Neuronal stem cell (in vitro differentiated cells): ENCODE measurements at regions not wholly inside any gene's neighbourhood (a gene's known extent, or its start where the extent isn't known, plus 50 kb on each side); places are given as distances from the start of the nearest gene placed in this dataset.
"Not testable (repeated sequence)": the region's sequence is repeated elsewhere in the genome, so short reads cannot be mapped to it uniquely, and the experiment has no call there.

ENCODE experiments used
- DNase-seq: peaks from one replicate; pipeline ENCODE4 v3.0.0-alpha.2; 2013; ENCODE audit warnings: low spot score
- H2AFZ ChIP-seq: one replicate; pipeline ENCODE4 v1.6.1; 2013; ENCODE audit warnings: mild to moderate bottlenecking, low read length, inconsistent platforms
- H2AK5ac ChIP-seq: 2 replicates; pipeline ENCODE4 v1.6.1; 2013; ENCODE audit warnings: low read depth, mild to moderate bottlenecking, inconsistent platforms, low read length, moderate library complexity, mixed read lengths
- H2BK120ac ChIP-seq: 2 replicates; pipeline ENCODE4 v1.6.1; 2013; ENCODE audit warnings: low read depth, mild to moderate bottlenecking, inconsistent platforms, low read length, moderate library complexity, mixed read lengths
- H2BK12ac ChIP-seq: one replicate; pipeline ENCODE4 v1.6.1; 2013; ENCODE audit warnings: low read length, inconsistent platforms
- H2BK15ac ChIP-seq: 2 replicates; pipeline ENCODE4 v1.6.1; 2013; ENCODE audit warnings: mild to moderate bottlenecking, low read length, inconsistent platforms, mixed read lengths
- H2BK5ac ChIP-seq: one replicate; pipeline ENCODE4 v1.6.1; 2013; ENCODE audit warnings: inconsistent platforms, mild to moderate bottlenecking, low read length, moderate library complexity
- H3K14ac ChIP-seq: one replicate; pipeline ENCODE4 v1.6.1; 2013; ENCODE audit warnings: low read length, inconsistent platforms
- H3K18ac ChIP-seq: 2 replicates; pipeline ENCODE4 v1.6.1; 2013; ENCODE audit warnings: low read length, inconsistent platforms
- H3K23ac ChIP-seq: 2 replicates; pipeline ENCODE4 v1.6.1; 2013; ENCODE audit warnings: low read depth, mild to moderate bottlenecking, mixed read lengths, low read length, inconsistent platforms; ENCODE audit not compliant: poor library complexity
- H3K27ac ChIP-seq: replicated peaks from 3 replicates; pipeline ENCODE4 v1.5.1; 2013; ENCODE audit warnings: low read length, inconsistent platforms
- H3K27me3 ChIP-seq, 3 experiments: 2 replicates each; pipeline ENCODE4 v1.6.1; 2013; ENCODE audit warnings: low read length in 3 of 3, mild to moderate bottlenecking in 2 of 3, inconsistent platforms in 1 of 3, low read depth in 1 of 3, mixed read lengths in 1 of 3, moderate library complexity in 1 of 3; ENCODE audit not compliant: control insufficient read depth in 3 of 3, insufficient read depth in 3 of 3
- H3K36me3 ChIP-seq, 2 donors: replicated peaks in 1 of 2; 2 replicates each; pipeline ENCODE4 v1.6.1; 2013; ENCODE audit warnings: low read length in 2 of 2; ENCODE audit not compliant: control insufficient read depth in 2 of 2, insufficient read depth in 2 of 2
- H3K4ac ChIP-seq: 2 replicates; pipeline ENCODE4 v1.6.1; 2013; ENCODE audit warnings: inconsistent platforms, mild to moderate bottlenecking, low read length, moderate library complexity
- H3K4me1 ChIP-seq, 2 donors: 1 replicate in 1 of 2; 2 replicates in 1 of 2; pipeline ENCODE4 v1.6.1; 2013; ENCODE audit warnings: low read length in 2 of 2, low read depth in 1 of 2; ENCODE audit not compliant: control insufficient read depth in 2 of 2, insufficient read depth in 1 of 2
- H3K4me2 ChIP-seq: one replicate; pipeline ENCODE4 v1.6.1; 2013; ENCODE audit warnings: mild to moderate bottlenecking, low read length, inconsistent platforms; ENCODE audit not compliant: insufficient read depth, poor library complexity, severe bottlenecking
- H3K4me3 ChIP-seq, 2 donors: 2 replicates each; pipeline ENCODE4 v1.5.1; 2013; ENCODE audit warnings: low read length in 2 of 2, mild to moderate bottlenecking in 2 of 2, inconsistent platforms in 1 of 2, moderate library complexity in 1 of 2
- H3K79me1 ChIP-seq: one replicate; pipeline ENCODE4 v1.6.1; 2013; ENCODE audit warnings: low read depth, mild to moderate bottlenecking, inconsistent platforms, low read length, moderate library complexity
- H3K9ac ChIP-seq: one replicate; pipeline ENCODE4 v1.6.1; 2013; ENCODE audit warnings: mild to moderate bottlenecking, low read depth, low read length, inconsistent platforms; ENCODE audit not compliant: poor library complexity
- H3K9me3 ChIP-seq, 2 donors: replicated peaks in 1 of 2; 2 replicates each; pipeline versions ENCODE3 to v1.6.1; 2013; ENCODE audit warnings: low read length in 2 of 2, mild to moderate bottlenecking in 2 of 2, inconsistent platforms in 1 of 2, low read depth in 1 of 2, mixed read lengths in 1 of 2, moderate library complexity in 1 of 2; ENCODE audit not compliant: control insufficient read depth in 2 of 2, insufficient read depth in 1 of 2
- H4K8ac ChIP-seq: one replicate; pipeline ENCODE4 v1.6.1; 2013; ENCODE audit warnings: low read depth, mild to moderate bottlenecking, inconsistent platforms, low read length, moderate library complexity
- H4K91ac ChIP-seq: one replicate; pipeline ENCODE4 v1.6.1; 2013; ENCODE audit warnings: low read length, low read depth, mild to moderate bottlenecking, inconsistent platforms; ENCODE audit not compliant: poor library complexity
- WGBS, 2 donors: extraction: QIAGEN DNeasy Blood & Tissue Kit; methylation state at CpG; one replicate each; pipeline ENCODE4 v1.1.7; 2013; ENCODE audit warnings: missing lambda C conversion rate in 2 of 2, mixed read lengths in 1 of 2; ENCODE audit not compliant: insufficient read length in 2 of 2, insufficient replicate concordance in 1 of 2; ENCODE audit errors: extremely low coverage in 2 of 2; 5-methylcytosine and 5-hydroxymethylcytosine counted together

DNA sequence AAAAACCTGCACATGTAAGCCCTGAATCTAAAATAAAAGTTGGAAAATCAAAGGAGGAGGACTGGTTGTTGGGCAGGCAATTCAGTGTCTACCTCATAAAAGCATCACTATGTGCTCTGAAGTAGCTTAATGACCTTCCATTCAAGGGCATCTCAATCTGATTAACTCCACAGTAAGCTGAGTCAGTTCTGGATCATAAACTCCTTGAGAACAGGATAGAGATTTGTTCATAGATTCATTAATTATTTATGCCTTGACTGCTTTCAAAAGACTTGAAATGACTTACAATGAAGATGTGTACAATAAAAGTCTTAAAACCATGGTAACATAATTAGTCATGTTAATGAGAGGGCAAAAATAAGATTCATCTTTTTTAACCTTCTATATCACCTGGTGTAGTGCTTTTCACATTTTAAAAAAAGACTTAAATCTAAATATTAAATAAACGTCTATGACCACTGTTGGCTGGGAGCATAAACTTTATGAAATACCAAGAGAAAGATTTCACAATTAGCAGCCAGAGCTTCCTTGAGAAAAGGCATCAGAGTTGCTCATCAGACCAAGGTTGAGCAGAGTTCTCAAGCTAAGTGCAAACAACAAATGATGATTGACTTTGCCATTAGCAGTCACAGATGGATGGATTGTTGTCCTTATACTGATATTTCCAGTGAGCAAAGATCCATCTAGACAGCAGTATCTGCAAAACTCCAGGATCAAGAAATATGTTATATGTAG lies 237.3 kb upstream of the THUMPD2 start:
- H2BK12ac ChIP-seq: no peak overlapping the region
- H3K4me3 ChIP-seq: no peak overlapping the region
- H3K27me3 ChIP-seq: no peaks in the 10 kb centered on the region
- H2BK120ac ChIP-seq: no peak overlapping the region
- no peak overlapping the region for H2BK5ac ChIP-seq
- no CpG with 5 or more reads among the region's 1 CpG for WGBS, 2 donors
- H2AFZ ChIP-seq: no peak overlapping the region
- no peak overlapping the region for H3K23ac ChIP-seq
- peaks cover 3 to 12% of the 10 kb centered on the region in 2 donors for H3K9me3 ChIP-seq
- no peak overlapping the region for H3K18ac ChIP-seq
- no peak for DNase-seq
- H3K4me2 ChIP-seq: no peak overlapping the region
- H4K8ac ChIP-seq: no peak overlapping the region
- no peak overlapping the region for H4K91ac ChIP-seq
- no peak overlapping the region for H3K9ac ChIP-seq
- no peaks in the 10 kb centered on the region for H3K36me3 ChIP-seq
- no peak overlapping the region for H3K14ac ChIP-seq
- H2AK5ac ChIP-seq: no peak overlapping the region
- no peaks in the 10 kb centered on the region for H3K79me1 ChIP-seq
- H3K4ac ChIP-seq: no peak overlapping the region
- H3K27ac ChIP-seq: no peak overlapping the region
- no peaks in the 10 kb centered on the region for H3K4me1 ChIP-seq
- H2BK15ac ChIP-seq: no peak overlapping the region

DNA sequence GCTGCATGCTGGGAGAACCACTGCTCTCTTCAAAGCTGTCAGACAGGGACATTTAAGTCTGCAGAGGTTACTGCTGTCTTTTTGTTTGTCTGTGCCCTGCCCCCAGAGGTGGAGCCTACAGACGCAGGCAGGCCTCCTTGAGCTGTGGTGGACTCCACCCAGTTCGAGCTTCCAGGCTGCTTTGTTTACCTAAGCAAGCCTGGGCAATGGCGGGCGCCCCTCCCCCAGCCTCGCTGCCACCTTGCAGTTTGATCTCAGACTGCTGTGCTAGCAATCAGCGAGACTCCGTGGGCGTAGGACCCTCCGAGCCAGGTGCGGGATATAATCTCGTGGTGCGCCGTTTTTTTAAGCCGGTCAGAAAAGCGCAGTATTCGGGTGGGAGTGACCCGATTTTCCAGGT lies 234.9 kb upstream of the THUMPD2 start:
- H3K27me3 ChIP-seq, H3K14ac ChIP-seq, H3K23ac ChIP-seq, H2AK5ac ChIP-seq, H3K79me1 ChIP-seq, H3K4me2 ChIP-seq, H2BK120ac ChIP-seq, H3K4me1 ChIP-seq, DNase-seq, H3K9ac ChIP-seq, H3K4me3 ChIP-seq, H3K27ac ChIP-seq, H2BK15ac ChIP-seq, H2BK5ac ChIP-seq, H3K9me3 ChIP-seq, H3K18ac ChIP-seq, H3K4ac ChIP-seq, H2BK12ac ChIP-seq, H2AFZ ChIP-seq, H4K8ac ChIP-seq, H4K91ac ChIP-seq, H3K36me3 ChIP-seq: not testable (repeated sequence)
- no CpG with 5 or more reads among the region's 17 CpGs for WGBS, 2 donors

DNA sequence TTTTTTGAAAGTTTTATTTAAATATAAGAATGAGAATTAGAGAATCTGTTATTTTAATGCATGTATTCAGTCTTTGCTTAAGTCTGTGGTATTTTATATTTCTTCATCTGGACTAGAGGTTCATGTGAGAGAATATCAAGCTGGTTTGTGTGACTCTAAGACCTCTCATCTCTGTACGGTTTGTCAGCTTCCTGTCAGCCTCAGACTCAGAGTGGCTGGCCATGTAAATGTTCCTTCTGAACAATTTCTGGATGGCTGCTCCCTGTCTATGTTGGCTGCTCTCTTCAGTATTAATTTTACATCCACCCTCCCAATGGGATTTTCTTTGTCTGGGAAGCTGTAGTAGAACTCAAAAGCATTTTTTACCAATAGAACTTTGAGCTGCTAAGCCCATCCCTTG lies 225.3 kb upstream of the THUMPD2 start:
- H3K36me3 ChIP-seq: no peaks in the 10 kb centered on the region
- H3K27me3 ChIP-seq: no peaks in the 10 kb centered on the region
- H3K18ac ChIP-seq: no peak overlapping the region
- DNase-seq: no peak
- H3K4me1 ChIP-seq: no peaks in the 10 kb centered on the region
- no peak overlapping the region for H3K9ac ChIP-seq
- no peak overlapping the region for H3K4me2 ChIP-seq
- no peaks in the 10 kb centered on the region for H3K9me3 ChIP-seq
- H2BK5ac ChIP-seq: no peak overlapping the region
- H3K4me3 ChIP-seq: no peak overlapping the region
- H4K8ac ChIP-seq: no peak overlapping the region
- no peak overlapping the region for H2BK120ac ChIP-seq
- H2BK12ac ChIP-seq: no peak overlapping the region
- no peak overlapping the region for H3K14ac ChIP-seq
- H2BK15ac ChIP-seq: no peak overlapping the region
- H3K27ac ChIP-seq: no peak overlapping the region
- WGBS, 2 donors: no CpG with 5 or more reads among the region's 1 CpG
- no peak overlapping the region for H3K4ac ChIP-seq
- no peak overlapping the region for H4K91ac ChIP-seq
- no peak overlapping the region for H2AFZ ChIP-seq
- H2AK5ac ChIP-seq: no peak overlapping the region
- no peak overlapping the region for H3K23ac ChIP-seq
- no peaks in the 10 kb centered on the region for H3K79me1 ChIP-seq

DNA sequence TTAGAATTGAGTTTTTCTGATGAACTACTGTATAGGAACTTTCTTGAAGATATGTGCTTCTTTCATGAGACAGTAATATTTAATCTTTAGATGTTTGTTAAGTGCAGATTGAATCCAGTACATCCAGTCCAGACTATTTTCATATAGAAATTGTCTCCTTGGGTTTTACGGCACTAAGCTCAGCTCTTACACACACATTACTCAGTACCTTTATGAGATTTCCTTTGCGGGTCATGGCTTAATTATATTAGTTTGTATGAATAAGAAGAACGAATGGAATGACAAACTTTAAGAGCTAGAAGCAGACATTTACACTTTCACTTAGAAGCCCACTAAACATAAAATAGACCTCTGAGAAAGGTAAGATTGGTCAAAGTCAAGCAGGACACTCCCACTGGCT lies 223.3 kb upstream of the THUMPD2 start:
- no peak overlapping the region for H3K18ac ChIP-seq
- no peak overlapping the region for H3K14ac ChIP-seq
- H2BK120ac ChIP-seq: no peak overlapping the region
- H4K91ac ChIP-seq: no peak overlapping the region
- no peak overlapping the region for H2BK5ac ChIP-seq
- no peak overlapping the region for H3K4me2 ChIP-seq
- H3K9me3 ChIP-seq: no peaks in the 10 kb centered on the region
- H3K4ac ChIP-seq: no peak overlapping the region
- H3K36me3 ChIP-seq: no peaks in the 10 kb centered on the region
- H3K27me3 ChIP-seq: no peaks in the 10 kb centered on the region
- no peak for DNase-seq
- WGBS, 2 donors: no CpG with 5 or more reads among the region's 3 CpGs
- no peaks in the 10 kb centered on the region for H3K79me1 ChIP-seq
- H3K4me3 ChIP-seq: no peak overlapping the region
- no peak overlapping the region for H4K8ac ChIP-seq
- H3K9ac ChIP-seq: no peak overlapping the region
- H2AK5ac ChIP-seq: no peak overlapping the region
- H3K27ac ChIP-seq: no peak overlapping the region
- no peak overlapping the region for H2AFZ ChIP-seq
- H3K23ac ChIP-seq: no peak overlapping the region
- H2BK12ac ChIP-seq: no peak overlapping the region
- H2BK15ac ChIP-seq: no peak overlapping the region
- no peaks in the 10 kb centered on the region for H3K4me1 ChIP-seq
